Gastrocnemius medialis (tissue), 4 donors: ENCODE measurements at regions not wholly inside any gene's neighbourhood (a gene's known extent, or its start where the extent isn't known, plus 50 kb on each side); places are given as distances from the start of the nearest gene placed in this dataset.

ENCODE experiments used
- POLR2A ChIP-seq, 2 donors: fragments of 450-650 bp; IDR thresholded peaks; one replicate each; pipeline ENCODE4 v1.6.1; 2017; ENCODE audit warnings: antibody characterized with exemption in 2 of 2, mild to moderate bottlenecking in 2 of 2, moderate library complexity in 2 of 2
- TF ChIP-seq, protein P1 (sequence below), 5 experiments: fragments of 450-650 bp in 3 of 5; fragments of 200-600 bp in 2 of 5; sonication (generic) in 2 of 5; IDR thresholded peaks in 4 of 5; conservative IDR thresholded peaks in 1 of 5; 1 replicate in 4 of 5; 2 replicates in 1 of 5; pipeline ENCODE4 v1.5.1; 2016 to 2019; ENCODE audit warnings: antibody characterized with exemption in 5 of 5, mild to moderate bottlenecking in 3 of 5, moderate library complexity in 3 of 5

DNA sequence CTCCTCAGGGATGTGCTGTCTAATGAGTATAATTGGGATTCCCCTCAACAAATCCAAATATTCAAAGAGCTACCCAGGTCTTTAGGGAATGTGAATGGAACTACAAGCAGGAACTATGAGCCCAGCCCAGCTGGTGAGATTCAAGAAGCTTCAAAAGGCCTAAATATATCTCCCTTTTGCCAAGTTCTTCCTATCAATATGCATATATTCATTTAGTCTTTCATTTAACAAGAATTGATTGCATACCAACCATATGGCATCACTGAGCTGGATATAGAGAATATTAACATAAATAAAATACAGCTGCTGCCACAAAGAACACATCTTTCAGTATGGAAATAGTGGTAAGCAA is 58.9 kb upstream of the PRSS23 start:
- TF ChIP-seq, protein P1, sequence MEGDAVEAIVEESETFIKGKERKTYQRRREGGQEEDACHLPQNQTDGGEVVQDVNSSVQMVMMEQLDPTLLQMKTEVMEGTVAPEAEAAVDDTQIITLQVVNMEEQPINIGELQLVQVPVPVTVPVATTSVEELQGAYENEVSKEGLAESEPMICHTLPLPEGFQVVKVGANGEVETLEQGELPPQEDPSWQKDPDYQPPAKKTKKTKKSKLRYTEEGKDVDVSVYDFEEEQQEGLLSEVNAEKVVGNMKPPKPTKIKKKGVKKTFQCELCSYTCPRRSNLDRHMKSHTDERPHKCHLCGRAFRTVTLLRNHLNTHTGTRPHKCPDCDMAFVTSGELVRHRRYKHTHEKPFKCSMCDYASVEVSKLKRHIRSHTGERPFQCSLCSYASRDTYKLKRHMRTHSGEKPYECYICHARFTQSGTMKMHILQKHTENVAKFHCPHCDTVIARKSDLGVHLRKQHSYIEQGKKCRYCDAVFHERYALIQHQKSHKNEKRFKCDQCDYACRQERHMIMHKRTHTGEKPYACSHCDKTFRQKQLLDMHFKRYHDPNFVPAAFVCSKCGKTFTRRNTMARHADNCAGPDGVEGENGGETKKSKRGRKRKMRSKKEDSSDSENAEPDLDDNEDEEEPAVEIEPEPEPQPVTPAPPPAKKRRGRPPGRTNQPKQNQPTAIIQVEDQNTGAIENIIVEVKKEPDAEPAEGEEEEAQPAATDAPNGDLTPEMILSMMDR (IDR thresholded peaks at IDR 0.05 in 4 of 5, conservative IDR thresholded peaks at IDR 0.05 in 1 of 5) = no peak
- no peak for TF ChIP-seq POLR2A (IDR thresholded peaks at IDR 0.05)
